Heart right ventricle (tissue), 16 donors: ENCODE measurements at regions not wholly inside any gene's neighbourhood (a gene's known extent, or its start where the extent isn't known, plus 50 kb on each side); places are given as distances from the start of the nearest gene placed in this dataset.
"Not testable (repeated sequence)": the region's sequence is repeated elsewhere in the genome, so short reads cannot be mapped to it uniquely, and the experiment has no call there.

Source experiments
- ATAC-seq, 8 donors: fragments of 200-7000 bp; cut with Tn5 transposase; one replicate each; pipeline ENCODE4 v1.9.1; 2020; ENCODE audit warnings: mild to moderate bottlenecking in 8 of 8, moderate library complexity in 8 of 8, moderate number of reproducible peaks in 1 of 8
- DNase-seq, 2 donors: peaks; one replicate each; pipeline ENCODE4 v3.0.0-alpha.2; 2020
- H3K27ac ChIP-seq, 10 donors: fragments of 200-600 bp; sonication (generic) in 2 of 10; one replicate each; pipeline versions ENCODE4 v1.5.0 to v1.8.0; 2020 to 2022; ENCODE audit warnings: mild to moderate bottlenecking in 3 of 10
- H3K27me3 ChIP-seq, 7 donors: fragments of 200-600 bp; one replicate each; pipeline ENCODE4 v1.8.0; 2021 to 2022; ENCODE audit warnings: mild to moderate bottlenecking in 2 of 7
- H3K36me3 ChIP-seq, 9 donors: fragments of 200-600 bp; sonication (generic) in 1 of 9; one replicate each; pipeline versions ENCODE4 v1.5.0 to v1.8.0; 2020 to 2022; ENCODE audit warnings: mild to moderate bottlenecking in 2 of 9
- H3K4me1 ChIP-seq, 9 donors: fragments of 200-600 bp; sonication (generic) in 1 of 9; one replicate each; pipeline versions ENCODE4 v1.5.0 to v1.8.0; 2020 to 2022; ENCODE audit warnings: mild to moderate bottlenecking in 4 of 9
- H3K4me3 ChIP-seq, 10 donors: fragments of 200-600 bp; sonication (generic) in 2 of 10; one replicate each; pipeline versions ENCODE4 v1.5.0 to v1.8.0; 2020 to 2022; ENCODE audit warnings: mild to moderate bottlenecking in 7 of 10, moderate library complexity in 2 of 10
- H3K9me3 ChIP-seq, 11 donors: fragments of 200-600 bp in 10 of 11; sonication (generic) in 2 of 11; one replicate each; pipeline versions ENCODE4 v1.5.0 to v1.8.0; 2013 to 2022; ENCODE audit warnings: mild to moderate bottlenecking in 2 of 11, control low read depth in 1 of 11, moderate library complexity in 1 of 11
- WGBS, 2 donors: extraction: QIAGEN DNeasy Blood & Tissue Kit; methylation state at CpG; one replicate each; pipeline ENCODE4 v1.1.7; 2013; ENCODE audit warnings: inconsistent platforms in 1 of 2; 5-methylcytosine and 5-hydroxymethylcytosine counted together
- intact Hi-C, 10 donors: fragments of 100-400 bp; cut with DNase I; formaldehyde crosslinking; loops; one replicate each; pipeline versions ENCODE4 v1.11.1 to v1.14.2; 2022
- TF ChIP-seq, protein P1 (sequence below), 9 donors: fragments of 200-600 bp; sonication (generic) in 2 of 9; IDR thresholded peaks; one replicate each; pipeline versions ENCODE4 v1.5.0 to v1.8.0; 2021 to 2022; ENCODE audit warnings: antibody characterized with exemption in 9 of 9, mild to moderate bottlenecking in 5 of 9, moderate library complexity in 1 of 9
- donor health status: Arrhythmogenic right ventricular cardiomyopathy.
- donor health status: ischemic (EF 13 %, LVEDD 7.1; RV severe dilation, severe dysfunction).
- donor health status: healthy with polysubstance abuse.
- donor health status: DM: no; HTN: yes; CAD: no.
- donor health status: DM: no; HTN: no; CAD: no.
- donor health status: ischemic (EF 25% LVEDD 6.9; RV normal size, moderate dysfunction).
- donor health status: ischemic (EF 25% LVEDD 5.7; RV mildly dilated, moderate dysfunction).
- donor health status: healthy.
- donor health status: DM: yes; HTN: yes; CAD: no.
- donor health status: Ischemic cardiomyopathy.
- donor health status: ischemic (EF 35%, LVEDD 5.7; RV mildly dilated, moderate dysfunction).
- donor health status: nonischemic (EF 11% LVEDD 7.7; RV severe dilation, severe dysfunction).
- donor health status: DM: yes; HTN: yes; CAD: no.
- donor health status: PGD.
- donor health status: ischemic (EF 29% LVEDD 5.4; RV normal size, mild dysfunction).
- donor health status: nonischemic (EF 23%, LVEDD 6.1; RV moderate dilation, normal function).

DNA sequence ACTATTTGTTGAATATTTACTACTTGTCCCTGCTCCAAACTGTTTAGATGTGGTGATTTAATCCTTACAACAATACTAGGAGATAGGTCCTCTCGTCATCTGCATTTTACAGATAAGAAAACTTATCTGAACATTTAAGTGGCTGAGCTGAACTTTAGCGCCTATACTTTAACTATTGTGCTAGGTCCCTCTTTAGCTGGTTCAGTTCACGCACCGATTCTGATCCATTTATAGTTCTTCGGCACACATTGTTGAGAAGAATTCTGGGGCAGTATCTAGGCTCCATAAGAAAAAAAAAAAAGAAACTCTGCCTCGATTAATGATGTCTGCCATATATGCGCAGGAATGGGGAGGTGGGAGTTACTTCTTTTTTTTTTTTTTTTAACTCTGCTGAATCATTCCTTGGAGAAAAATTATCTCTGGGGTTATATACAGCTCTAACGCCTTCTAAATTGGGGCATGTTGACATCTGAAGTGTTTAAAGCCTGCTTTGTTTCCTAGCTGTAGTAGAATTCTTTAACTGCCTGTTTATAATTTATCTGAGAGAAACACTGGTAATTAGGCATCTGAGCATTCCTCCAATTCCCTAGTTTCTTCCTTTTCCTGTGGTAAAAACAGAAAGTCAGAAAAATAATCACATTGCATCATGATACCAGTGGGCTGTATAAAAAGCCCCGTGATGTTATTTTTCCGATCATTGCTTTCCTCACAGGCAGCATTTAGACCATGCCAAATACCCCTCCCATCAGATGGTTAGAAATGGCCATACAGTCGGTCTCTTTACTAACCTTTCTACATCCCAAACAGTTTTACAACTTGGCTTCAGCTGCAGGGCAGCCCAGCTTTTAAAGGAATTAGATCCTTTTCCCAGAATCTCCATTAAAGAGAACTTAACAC lies 98.5 kb upstream of the KDM7A start:
- Histone ChIP-seq H3K27ac (peak overlapping the region in 5 of 10 donors; percentile 5 to 52 (median 35)), H3K4me3 (peak overlapping the region in 5 of 10 donors; percentile 3 to 30 (median 24)), H3K27me3 (no peaks in the 10 kb centered on the region), H3K9me3 (no peaks in the 10 kb centered on the region), H3K36me3 (no peaks in the 10 kb centered on the region), H3K4me1 (peaks cover 0 to 19% (median 15%) of the 10 kb centered on the region in 9 donors)
- DNase-seq (no peak), ATAC-seq (peak in 7 of 8 donors; percentile 9 to 82 (median 59))
- WGBS, 2 donors, result 12 to 13% methylated on average over 11 of the region's 11 CpGs
- TF ChIP-seq, protein P1, sequence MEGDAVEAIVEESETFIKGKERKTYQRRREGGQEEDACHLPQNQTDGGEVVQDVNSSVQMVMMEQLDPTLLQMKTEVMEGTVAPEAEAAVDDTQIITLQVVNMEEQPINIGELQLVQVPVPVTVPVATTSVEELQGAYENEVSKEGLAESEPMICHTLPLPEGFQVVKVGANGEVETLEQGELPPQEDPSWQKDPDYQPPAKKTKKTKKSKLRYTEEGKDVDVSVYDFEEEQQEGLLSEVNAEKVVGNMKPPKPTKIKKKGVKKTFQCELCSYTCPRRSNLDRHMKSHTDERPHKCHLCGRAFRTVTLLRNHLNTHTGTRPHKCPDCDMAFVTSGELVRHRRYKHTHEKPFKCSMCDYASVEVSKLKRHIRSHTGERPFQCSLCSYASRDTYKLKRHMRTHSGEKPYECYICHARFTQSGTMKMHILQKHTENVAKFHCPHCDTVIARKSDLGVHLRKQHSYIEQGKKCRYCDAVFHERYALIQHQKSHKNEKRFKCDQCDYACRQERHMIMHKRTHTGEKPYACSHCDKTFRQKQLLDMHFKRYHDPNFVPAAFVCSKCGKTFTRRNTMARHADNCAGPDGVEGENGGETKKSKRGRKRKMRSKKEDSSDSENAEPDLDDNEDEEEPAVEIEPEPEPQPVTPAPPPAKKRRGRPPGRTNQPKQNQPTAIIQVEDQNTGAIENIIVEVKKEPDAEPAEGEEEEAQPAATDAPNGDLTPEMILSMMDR (IDR thresholded peaks at IDR 0.05), result no peak
- intact Hi-C loops, result no loop called here

DNA sequence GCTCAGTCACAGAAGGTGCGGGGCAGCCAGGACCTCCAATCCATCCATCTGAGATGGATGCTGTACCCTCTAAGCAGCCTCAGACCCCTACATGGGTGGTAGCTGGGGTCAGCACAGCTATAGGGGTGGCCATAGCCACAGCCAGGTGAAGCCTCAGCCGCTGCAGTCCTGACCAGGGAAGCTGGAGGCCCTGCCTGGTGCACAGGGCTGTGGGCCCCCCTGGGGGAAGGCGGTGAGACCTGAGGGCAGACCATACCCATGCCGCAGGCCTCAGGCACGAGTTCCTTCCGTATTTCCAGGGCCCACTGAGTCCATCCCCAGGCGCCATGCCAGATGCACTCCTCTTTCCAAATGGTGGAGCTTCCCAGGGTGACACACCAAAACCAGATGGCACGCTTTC lies 96.6 kb upstream of the KDM7A start:
- WGBS, 2 donors, result 95 to 96% methylated on average over 8 of the region's 8 CpGs
- intact Hi-C loops, result no loop called here

DNA sequence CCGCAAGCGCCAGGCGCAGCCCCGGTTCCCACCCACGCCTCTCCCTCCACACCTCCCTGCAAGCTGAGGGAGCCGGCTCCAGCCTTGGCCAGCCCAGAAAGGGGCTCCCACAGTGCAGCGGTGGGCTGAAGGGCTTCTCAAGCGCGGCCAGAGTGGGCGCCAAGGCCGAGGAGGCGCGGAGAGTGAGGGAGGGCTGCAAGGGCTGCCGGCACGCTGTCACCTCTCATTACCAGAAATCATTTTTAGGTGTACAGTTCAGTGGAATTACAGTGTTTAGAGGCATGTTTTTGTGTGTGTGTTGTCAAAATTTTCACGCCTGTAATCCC lies 94.8 kb upstream of the KDM7A start:
- intact Hi-C loops, H3K36me3 ChIP-seq: not testable (repeated sequence)
- WGBS, 2 donors, result 92 to 93% methylated on average over 13 to 16 of the region's 16 CpGs

More for the DNA sequence above, 96.6 kb upstream of the KDM7A start:
- TF ChIP-seq, protein P1 (IDR thresholded peaks at IDR 0.05), result no peak
- no peak overlapping the region for H3K27ac ChIP-seq
- DNase-seq (no peak), ATAC-seq (no peak)
- H3K36me3 ChIP-seq, result no peaks in the 10 kb centered on the region
- H3K27me3 ChIP-seq, result no peaks in the 10 kb centered on the region
- no peaks in the 10 kb centered on the region for H3K9me3 ChIP-seq
- H3K4me3 ChIP-seq, result no peak overlapping the region
- peaks cover 0 to 19% (median 15%) of the 10 kb centered on the region in 9 donors for H3K4me1 ChIP-seq

DNA sequence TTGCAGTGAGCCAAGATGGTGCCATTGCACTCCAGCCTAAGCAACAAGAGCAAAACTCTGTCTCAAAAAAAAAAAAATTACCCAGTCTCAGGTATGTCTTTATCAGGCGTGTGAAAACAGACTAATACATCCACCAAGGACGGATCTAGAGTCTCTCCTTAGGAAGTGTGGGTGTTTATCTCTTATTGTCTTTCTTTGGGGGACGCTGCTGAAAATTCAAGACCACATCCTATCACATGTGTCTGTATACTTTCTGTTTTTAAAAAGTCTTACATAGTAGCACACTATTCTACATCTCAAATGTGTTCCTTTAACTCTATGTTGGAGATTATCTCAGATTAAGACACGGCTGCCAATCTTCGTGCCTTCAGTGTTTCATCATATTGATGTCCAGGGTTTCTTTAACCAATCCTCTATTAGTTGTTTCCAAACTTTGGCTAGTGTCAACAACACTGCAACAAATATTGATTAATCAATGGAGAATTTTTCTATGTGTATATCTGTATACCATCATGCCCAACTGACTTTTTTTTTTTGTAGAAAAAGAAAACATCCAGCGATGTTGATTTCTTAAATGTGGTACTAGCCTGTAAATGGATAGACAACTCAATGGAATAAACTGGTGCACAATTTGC lies 92.3 kb upstream of the KDM7A start:
- WGBS, 2 donors, result 80 to 82% methylated on average over 6 of the region's 6 CpGs
- no peak for DNase-seq
- no peaks in the 10 kb centered on the region for H3K27me3 ChIP-seq
- no peak for ATAC-seq
- TF ChIP-seq, protein P1 (IDR thresholded peaks at IDR 0.05), result no peak
- intact Hi-C loops, result no loop called here
- no peak overlapping the region for H3K27ac ChIP-seq
- H3K4me1 ChIP-seq, result no peaks in the 10 kb centered on the region
- no peaks in the 10 kb centered on the region for H3K36me3 ChIP-seq
- H3K4me3 ChIP-seq, result no peak overlapping the region
- no peaks in the 10 kb centered on the region for H3K9me3 ChIP-seq

More for the DNA sequence above, 94.8 kb upstream of the KDM7A start:
- ATAC-seq, H3K9me3 ChIP-seq, H3K4me3 ChIP-seq, DNase-seq, H3K27me3 ChIP-seq, H3K27ac ChIP-seq: not testable (repeated sequence)
- peaks cover 0 to 19% (median 15%) of the 10 kb centered on the region in 9 donors for H3K4me1 ChIP-seq
